ENCODE measurements at regions not wholly inside any gene's neighbourhood (a gene's known extent, or its start where the extent isn't known, plus 50 kb on each side); places are given as distances from the start of the nearest gene placed in this dataset.

- no peak for TF ChIP-seq CTCF (IDR thresholded peaks at IDR 0.05; ENCODE audit: unreplicated experiment in 3 of 3)
- Mint-ChIP-seq H3K4me1 (peaks cover 27% of the 10 kb centered on the region), H3K36me3 (ENCODE audit: low read depth) (no peaks in the 10 kb centered on the region), H3K4me3 (no peak overlapping the region), H3K27ac (no peak overlapping the region), H3K27me3 (ENCODE audit: low read depth) (peaks cover 3% of the 10 kb centered on the region), H3K9me3 (peaks cover 3% of the 10 kb centered on the region)
Measured at GRCh38 chr15:56802161-56802560, 68.9 kb upstream of the ZNF280D start.

GRCh38 chr15:56798639-56799038 is 65.3 kb upstream of the ZNF280D start:
- H3K27me3 Mint-ChIP-seq (ENCODE audit: low read depth) = peaks cover 3% of the 10 kb centered on the region
- H3K9me3 Mint-ChIP-seq = peaks cover 8% of the 10 kb centered on the region
- H3K4me3 Mint-ChIP-seq = no peak overlapping the region
- peaks cover 26% of the 10 kb centered on the region for H3K4me1 Mint-ChIP-seq
- H3K27ac Mint-ChIP-seq = no peak overlapping the region
- H3K36me3 Mint-ChIP-seq (ENCODE audit: low read depth) = peaks cover 5% of the 10 kb centered on the region
- TF ChIP-seq CTCF (IDR thresholded peaks at IDR 0.05; ENCODE audit: unreplicated experiment in 3 of 3) = no peak

- H3K4me1 Mint-ChIP-seq = peaks cover 25% of the 10 kb centered on the region
- H3K36me3 Mint-ChIP-seq (ENCODE audit: low read depth) = peaks cover 5% of the 10 kb centered on the region
- peak overlapping the region in 1 of 3 experiments; percentile 74 for H3K27ac Mint-ChIP-seq
- no peak for TF ChIP-seq CTCF (IDR thresholded peaks at IDR 0.05; ENCODE audit: unreplicated experiment in 3 of 3)
- peaks cover 14% of the 10 kb centered on the region for H3K9me3 Mint-ChIP-seq
- no peak overlapping the region for H3K4me3 Mint-ChIP-seq
- peaks cover 3% of the 10 kb centered on the region for H3K27me3 Mint-ChIP-seq (ENCODE audit: low read depth)
Measured at GRCh38 chr15:56797720-56798275, 64.5 kb upstream of the ZNF280D start.

GRCh38 chr15:56795502-56795901 is 62.2 kb upstream of the ZNF280D start:
- H3K4me3 Mint-ChIP-seq = no peak overlapping the region
- peaks cover 28% of the 10 kb centered on the region for H3K9me3 Mint-ChIP-seq
- no peak for TF ChIP-seq CTCF (IDR thresholded peaks at IDR 0.05; ENCODE audit: unreplicated experiment in 3 of 3)
- H3K27me3 Mint-ChIP-seq (ENCODE audit: low read depth) = no peaks in the 10 kb centered on the region
- H3K4me1 Mint-ChIP-seq = peaks cover 22% of the 10 kb centered on the region
- H3K36me3 Mint-ChIP-seq (ENCODE audit: low read depth) = peaks cover 5% of the 10 kb centered on the region
- peak overlapping the region in 1 of 3 experiments; percentile 85 for H3K27ac Mint-ChIP-seq

- Mint-ChIP-seq H3K27ac (peak overlapping the region in 2 of 3 experiments; percentile 82 to 85), H3K9me3 (peaks cover 29% of the 10 kb centered on the region), H3K36me3 (ENCODE audit: low read depth) (peaks cover 5% of the 10 kb centered on the region), H3K4me3 (peak overlapping the region in 1 of 3 experiments; percentile 36), H3K27me3 (ENCODE audit: low read depth) (no peaks in the 10 kb centered on the region), H3K4me1 (peaks cover 22% of the 10 kb centered on the region)
- no peak for TF ChIP-seq CTCF (IDR thresholded peaks at IDR 0.05; ENCODE audit: unreplicated experiment in 3 of 3)
Measured at GRCh38 chr15:56794553-56795329, 61.4 kb upstream of the ZNF280D start.
